GM23338 (cell line): ENCODE measurements at regions not wholly inside any gene's neighbourhood (a gene's known extent, or its start where the extent isn't known, plus 50 kb on each side); places are given as distances from the start of the nearest gene placed in this dataset.

ENCODE experiments used
- CREB1 ChIP-seq: fragments of 250-450 bp; sonication (Bioruptor Pico); IDR thresholded peaks from 2 replicates; pipeline ENCODE4 v1.5.0; 2020; ENCODE audit warnings: low read depth, mild to moderate bottlenecking, moderate library complexity
- CTCF ChIP-seq, 2 experiments: fragments of 200-600 bp in 1 of 2; sonication (generic) in 1 of 2; conservative IDR thresholded peaks; 2 replicates each; pipeline versions ENCODE4 v1.5.1 to v1.6.1; 2016 to 2017; ENCODE audit warnings: antibody characterized with exemption in 2 of 2, low read depth in 2 of 2, mild to moderate bottlenecking in 2 of 2, moderate library complexity in 1 of 2
- ETS1 ChIP-seq: IDR thresholded peaks from 2 replicates; pipeline ENCODE4 v1.6.1; 2016; ENCODE audit warnings: antibody characterized with exemption
- EZH2 ChIP-seq: fragments of 200-600 bp; sonication (generic); IDR thresholded peaks from one replicate; pipeline ENCODE4 v1.8.0; 2017; ENCODE audit warnings: antibody characterized with exemption, mild to moderate bottlenecking, low read depth; ENCODE audit not compliant: unreplicated experiment
- EZH2phosphoT487 ChIP-seq: fragments of 200-600 bp; sonication (generic); IDR thresholded peaks from one replicate; pipeline ENCODE4 v1.8.1; 2018; ENCODE audit warnings: antibody characterized with exemption; ENCODE audit not compliant: unreplicated experiment
- JUNB ChIP-seq: IDR thresholded peaks from one replicate; pipeline ENCODE4 v1.6.1; 2016; ENCODE audit warnings: antibody characterized with exemption; ENCODE audit not compliant: unreplicated experiment
- POLR2AphosphoS5 ChIP-seq: IDR thresholded peaks from 2 replicates; pipeline ENCODE4 v1.6.1; 2016; ENCODE audit warnings: antibody characterized with exemption, low read depth
- REST ChIP-seq: IDR thresholded peaks from one replicate; pipeline ENCODE4 v1.6.1; 2018; ENCODE audit warnings: antibody characterized with exemption; ENCODE audit not compliant: unreplicated experiment
- STAT1 ChIP-seq: IDR thresholded peaks from one replicate; pipeline ENCODE4 v1.6.1; 2016; ENCODE audit warnings: antibody characterized with exemption; ENCODE audit not compliant: unreplicated experiment
- ZNF114 ChIP-seq: fragments of 250-450 bp; sonication (Bioruptor Pico); IDR thresholded peaks from 2 replicates; pipeline ENCODE4 v1.5.0; 2020; ENCODE audit warnings: mild to moderate bottlenecking, moderate library complexity
- ZNF462 ChIP-seq: fragments of 250-450 bp; sonication (Bioruptor Pico); IDR thresholded peaks from 2 replicates; pipeline ENCODE4 v1.5.0; 2020; ENCODE audit warnings: mild to moderate bottlenecking, moderate library complexity

GRCh38 chr9:115730396-115730795 lies 423.2 kb upstream of the PAPPA start:
- no peak for TF ChIP-seq REST
- no peak for TF ChIP-seq POLR2AphosphoS5
- TF ChIP-seq CTCF (conservative IDR thresholded peaks at IDR 0.05; ENCODE audit: low read depth in 2 of 2) = no peak
- no peak for TF ChIP-seq EZH2phosphoT487
- no peak for TF ChIP-seq CREB1 (CRISPR knock-in tag)
- no peak for TF ChIP-seq ETS1
- no peak for TF ChIP-seq EZH2
- TF ChIP-seq JUNB = no peak
- TF ChIP-seq ZNF114 (CRISPR knock-in tag) = no peak
- no peak for TF ChIP-seq ZNF462 (CRISPR knock-in tag)
- TF ChIP-seq STAT1 = no peak
